CD4-positive, alpha-beta T cell (primary cell): ENCODE measurements at regions not wholly inside any gene's neighbourhood (a gene's known extent, or its start where the extent isn't known, plus 50 kb on each side); places are given as distances from the start of the nearest gene placed in this dataset.

Experiments used
- ATAC-seq: fragments of 200-7000 bp; cut with Tn5 transposase; one replicate; pipeline ENCODE4 v1.10.0; 2022; ENCODE audit warnings: mild to moderate bottlenecking; ENCODE audit not compliant: poor library complexity
- CTCF ChIA-PET: fragments of 350-600 bp; sonication (Branson Sonifier 250); formaldehyde crosslinking; loops from one replicate; lab custom pipeline; 2021; ENCODE audit warnings: antibody characterized with exemption, inconsistent platforms; lab: Charles Lee
- POLR2A ChIA-PET: fragments of 350-600 bp; sonication (Branson Sonifier 250); formaldehyde crosslinking; loops from one replicate; lab custom pipeline; 2021; ENCODE audit warnings: antibody characterized with exemption, inconsistent platforms; lab: Charles Lee
- DNase-seq, 14 experiments: peaks; one replicate each; pipeline ENCODE4 v3.0.0-alpha.2; 2013 to 2020; ENCODE audit warnings: mixed read lengths in 2 of 14
- H3K27ac ChIP-seq, 2 donors: one replicate each; pipeline versions ENCODE4 v1.5.1 to v1.7.0; 2013; ENCODE audit warnings: low read length in 2 of 2, low read depth in 1 of 2, mild to moderate bottlenecking in 1 of 2
- H3K27me3 ChIP-seq, 2 experiments: 1 replicate in 1 of 2; 2 replicates in 1 of 2; pipeline versions ENCODE4 v1.6.1 to v1.7.0; 2013; ENCODE audit warnings: low read length in 2 of 2, control low read depth in 1 of 2, mild to moderate bottlenecking in 1 of 2, moderate library complexity in 1 of 2; ENCODE audit not compliant: insufficient read depth in 2 of 2, control insufficient read depth in 1 of 2
- H3K36me3 ChIP-seq: one replicate; pipeline ENCODE4 v1.6.1; 2013; ENCODE audit warnings: low read length, control low read depth; ENCODE audit not compliant: insufficient read depth
- H3K4me1 ChIP-seq: one replicate; pipeline ENCODE4 v1.6.1; 2013; ENCODE audit warnings: low read length, control low read depth; ENCODE audit not compliant: insufficient read depth
- H3K4me3 ChIP-seq: one replicate; pipeline ENCODE4 v1.5.1; 2013; ENCODE audit warnings: mild to moderate bottlenecking, low read length, moderate library complexity
- H3K9me3 ChIP-seq, 2 experiments: 1 replicate in 1 of 2; 2 replicates in 1 of 2; pipeline versions ENCODE4 v1.6.1 to v1.7.0; 2013; ENCODE audit warnings: low read length in 2 of 2, mild to moderate bottlenecking in 2 of 2, control low read depth in 1 of 2, moderate library complexity in 1 of 2; ENCODE audit not compliant: control insufficient read depth in 1 of 2, insufficient read depth in 1 of 2
- H3K27ac Mint-ChIP-seq: one replicate; pipeline ENCODE4 v1.8.0; 2020; ENCODE audit warnings: mixed read lengths
- H3K27me3 Mint-ChIP-seq: one replicate; pipeline ENCODE4 v1.8.0; 2021; ENCODE audit warnings: mixed read lengths
- H3K36me3 Mint-ChIP-seq: one replicate; pipeline ENCODE4 v1.8.0; 2021; ENCODE audit warnings: low read depth, mixed read lengths
- H3K4me1 Mint-ChIP-seq: one replicate; pipeline ENCODE4 v1.8.0; 2021; ENCODE audit warnings: low read depth, mixed read lengths
- H3K4me3 Mint-ChIP-seq: one replicate; pipeline ENCODE4 v1.8.0; 2020; ENCODE audit warnings: mild to moderate bottlenecking, mixed read lengths
- H3K9me3 Mint-ChIP-seq: one replicate; pipeline ENCODE4 v1.8.0; 2020; ENCODE audit warnings: mixed read lengths
- CTCF ChIP-seq: fragments of 200-600 bp; IDR thresholded peaks from one replicate; pipeline ENCODE4 v1.8.0; 2022; ENCODE audit warnings: antibody characterized with exemption, mild to moderate bottlenecking
- intact Hi-C, 2 experiments: fragments of 100-400 bp; cut with DNase I in 1 of 2; cut with micrococcal nuclease in 1 of 2; formaldehyde crosslinking; loops; one replicate each; pipeline versions ENCODE4 v1.15.1 to v1.9.0; 2023 to 2025; cut with DNase I, micrococcal nuclease

DNA sequence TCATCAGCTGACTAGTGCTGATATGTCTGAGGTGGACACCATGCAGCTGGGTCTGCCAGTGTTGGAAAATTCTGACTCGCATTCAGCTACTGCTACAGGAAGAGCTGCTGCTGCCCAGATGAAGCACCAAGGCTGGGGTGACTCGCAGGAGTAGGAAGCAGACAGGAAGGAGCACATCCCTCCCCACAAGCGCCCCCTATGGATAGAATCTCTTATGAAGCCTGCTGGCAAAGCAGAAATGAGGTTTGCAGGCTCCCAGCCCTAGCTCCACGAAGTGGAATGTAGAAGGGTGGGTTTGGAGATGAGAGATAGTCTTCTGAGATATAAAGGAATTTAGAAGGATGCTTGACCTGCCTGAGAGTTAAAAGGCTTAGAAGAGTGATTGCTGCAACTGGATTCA, 443.0 kb downstream of the ACTL7B start:
- intact Hi-C loops = loop anchor here in 1 of 2 experiments (10.0 kb wide), 1 partner anchor 62 kb away; no protein-coding TSS in a partner anchor
- Histone ChIP-seq H3K9me3 (no peaks in the 10 kb centered on the region), H3K27me3 (no peaks in the 10 kb centered on the region), H3K4me1 (no peaks in the 10 kb centered on the region), H3K4me3 (no peak overlapping the region), H3K27ac (no peak overlapping the region), H3K36me3 (no peaks in the 10 kb centered on the region)
- no peak for DNase-seq
- Mint-ChIP-seq H3K9me3 (no peaks in the 10 kb centered on the region), H3K4me1 (no peaks in the 10 kb centered on the region), H3K4me3 (no peak overlapping the region), H3K27me3 (peaks cover 5% of the 10 kb centered on the region), H3K27ac (no peak overlapping the region), H3K36me3 (no peaks in the 10 kb centered on the region)
- ChIA-PET CTCF (no interaction called here), POLR2A (no interaction called here)
- no peak for ATAC-seq
- TF ChIP-seq CTCF = no peak

GRCh38 chr9:108411632-108412031, 444.2 kb downstream of the ACTL7B start:
- Histone ChIP-seq H3K27me3 (no peaks in the 10 kb centered on the region), H3K27ac (no peak overlapping the region), H3K36me3 (no peaks in the 10 kb centered on the region), H3K4me3 (no peak overlapping the region), H3K9me3 (no peaks in the 10 kb centered on the region), H3K4me1 (no peaks in the 10 kb centered on the region)
- ATAC-seq (no peak), DNase-seq (no peak)
- ChIA-PET CTCF (no interaction called here), POLR2A (no interaction called here)
- Mint-ChIP-seq H3K27ac (no peak overlapping the region), H3K9me3 (no peaks in the 10 kb centered on the region), H3K4me1 (no peaks in the 10 kb centered on the region), H3K4me3 (no peak overlapping the region), H3K27me3 (peaks cover 5% of the 10 kb centered on the region), H3K36me3 (no peaks in the 10 kb centered on the region)
- intact Hi-C loops = loop anchor here in 1 of 2 experiments (10.0 kb wide), 1 partner anchor 63 kb away; no protein-coding TSS in a partner anchor
- no peak for TF ChIP-seq CTCF

GRCh38 chr9:108410161-108410560, 445.6 kb downstream of the ACTL7B start:
- Histone ChIP-seq H3K4me1 (no peaks in the 10 kb centered on the region), H3K36me3 (no peaks in the 10 kb centered on the region), H3K9me3 (no peaks in the 10 kb centered on the region), H3K27me3 (no peaks in the 10 kb centered on the region), H3K27ac (no peak overlapping the region), H3K4me3 (no peak overlapping the region)
- Mint-ChIP-seq H3K4me1 (no peaks in the 10 kb centered on the region), H3K27me3 (peaks cover 5% of the 10 kb centered on the region), H3K27ac (no peak overlapping the region), H3K9me3 (peaks cover 3% of the 10 kb centered on the region), H3K36me3 (no peaks in the 10 kb centered on the region), H3K4me3 (no peak overlapping the region)
- DNase-seq (no peak), ATAC-seq (no peak)
- intact Hi-C loops = loop anchor here in 1 of 2 experiments (10.0 kb wide), 1 partner anchor 65 kb away; no protein-coding TSS in a partner anchor
- TF ChIP-seq CTCF = no peak
- ChIA-PET CTCF (no interaction called here), POLR2A (no interaction called here)
